HepG2 (cell line): ENCODE measurements at regions not wholly inside any gene's neighbourhood (a gene's known extent, or its start where the extent isn't known, plus 50 kb on each side); places are given as distances from the start of the nearest gene placed in this dataset.

ENCODE experiments used
- ATAC-seq: fragments of 200-7000 bp; cut with Tn5 transposase; 3 replicates; pipeline ENCODE4 v1.9.1; 2020; ENCODE audit warnings: mild to moderate bottlenecking, moderate library complexity
- BruUV-seq: library from RNA; stranded (reverse); fragments of 400-500 nt; replicated peaks from 2 replicates; lab custom pipeline; 2021; lab: Mats Ljungman, UMichigan
- CTCF ChIA-PET: fragments of 300-600 bp; formaldehyde crosslinking; extraction: SDS; loops from one replicate; lab custom pipeline; 2021; ENCODE audit warnings: low total read pairs, inconsistent platforms, low intra/inter-chr PET ratio; lab: Yijun Ruan, JAX
- POLR2A ChIA-PET: fragments of 350-600 bp; sonication (Branson Sonifier 250); formaldehyde crosslinking; loops from one replicate; lab custom pipeline; 2020; ENCODE audit warnings: antibody characterized with exemption, inconsistent platforms; lab: Yijun Ruan, JAX
- DNase-seq: peaks from one replicate; pipeline ENCODE4 v3.0.0-alpha.2; 2015; ENCODE audit warnings: low spot score
- FAIRE-seq: peaks from 3 replicates; lab custom pipeline; 2011; peaks lifted over from hg19 to GRCh38; lab: Jason Lieb, UNC
- H2AFZ ChIP-seq: one replicate; pipeline ENCODE4 v1.6.1; 2011; ENCODE audit warnings: low read length, inconsistent platforms
- H3K27ac ChIP-seq: fragments of 300-600 bp; 3 replicates; pipeline ENCODE4 v1.8.0; 2011; ENCODE audit warnings: mixed run types, mild to moderate bottlenecking, mixed read lengths, low read length, inconsistent platforms; ENCODE audit not compliant: insufficient read depth; ENCODE audit errors: extremely low read length
- H3K27me3 ChIP-seq, 2 experiments: fragments of 200-600 bp in 1 of 2; 2 replicates in 1 of 2; 3 replicates in 1 of 2; pipeline versions ENCODE4 v1.6.0 to v1.8.0; 2011; ENCODE audit warnings: low read length in 2 of 2, mild to moderate bottlenecking in 2 of 2, moderate library complexity in 2 of 2, inconsistent platforms in 1 of 2; ENCODE audit not compliant: insufficient read depth in 2 of 2, control insufficient read depth in 1 of 2
- H3K36me3 ChIP-seq, 2 experiments: fragments of 200-600 bp in 1 of 2; replicated peaks in 1 of 2; 2 replicates in 1 of 2; 3 replicates in 1 of 2; pipeline versions ENCODE4 v1.5.1 to v1.8.0; 2011; ENCODE audit warnings: low read length in 2 of 2, inconsistent platforms in 1 of 2; ENCODE audit not compliant: insufficient read depth in 2 of 2, control insufficient read depth in 1 of 2
- H3K4me1 ChIP-seq: 2 replicates; pipeline ENCODE4 v1.5.1; 2012; ENCODE audit warnings: low read length, inconsistent platforms; ENCODE audit not compliant: insufficient read depth
- H3K4me2 ChIP-seq: 2 replicates; pipeline ENCODE4 v1.6.0; 2011; ENCODE audit warnings: low read depth, low read length, inconsistent platforms
- H3K4me3 ChIP-seq, 3 experiments: fragments of 200-600 bp in 1 of 3; sonication (generic), shearing (Covaris generic) in 1 of 3; replicated peaks in 1 of 3; 2 replicates each; pipeline ENCODE4 v1.5.1; 2011 to 2016; ENCODE audit warnings: low read length in 3 of 3, inconsistent platforms in 2 of 3, low read depth in 2 of 3, mild to moderate bottlenecking in 2 of 3, control low read depth in 1 of 3, mixed read lengths in 1 of 3; ENCODE audit not compliant: insufficient read depth in 1 of 3
- H3K79me2 ChIP-seq: one replicate; pipeline ENCODE4 v1.6.1; 2011; ENCODE audit warnings: low read length, inconsistent platforms; ENCODE audit not compliant: insufficient read depth
- H3K9ac ChIP-seq: 2 replicates; pipeline ENCODE4 v1.6.0; 2011; ENCODE audit warnings: mild to moderate bottlenecking, low read depth, low read length, inconsistent platforms; ENCODE audit not compliant: insufficient read depth
- H3K9me3 ChIP-seq: 2 replicates; pipeline ENCODE4 v1.5.1; 2012; ENCODE audit warnings: mild to moderate bottlenecking, low read length
- H4K20me1 ChIP-seq: 2 replicates; pipeline ENCODE4 v1.6.0; 2011; ENCODE audit warnings: inconsistent platforms, mild to moderate bottlenecking, low read length, moderate library complexity; ENCODE audit not compliant: insufficient read depth
- BHLHE40 ChIP-seq: IDR thresholded peaks from 2 replicates; pipeline ENCODE4 v1.6.1; 2011; ENCODE audit warnings: low read length, improper control_type of control experiment
- CCDC6 ChIP-seq: sonication (generic); formaldehyde crosslinking; IDR thresholded peaks from 2 replicates; pipeline ENCODE4 v1.8.1; 2022; ENCODE audit warnings: mild to moderate bottlenecking, missing genetic modification reagents, moderate library complexity
- IKZF1 ChIP-seq: fragments of 450-650 bp; IDR thresholded peaks from 2 replicates; pipeline ENCODE4 v1.7.1; 2016
- MTF2 ChIP-seq: sonication (generic); formaldehyde crosslinking; IDR thresholded peaks from 2 replicates; pipeline ENCODE4 v1.5.0; 2020; ENCODE audit warnings: missing genetic modification reagents, borderline replicate concordance
- PITX1 ChIP-seq: sonication (generic); formaldehyde crosslinking; IDR thresholded peaks from 2 replicates; pipeline ENCODE4 v1.5.1; 2020; ENCODE audit warnings: mild to moderate bottlenecking, missing genetic modification reagents
- POLR2AphosphoS5 ChIP-seq: IDR thresholded peaks from 2 replicates; pipeline ENCODE4 v1.6.1; 2012; ENCODE audit warnings: low read depth, low read length
- PTBP1 ChIP-seq: fragments of 200-400 bp; formaldehyde crosslinking; IDR thresholded peaks from 2 replicates; pipeline ENCODE4 v1.6.1; 2018; ENCODE audit warnings: low read length, low read depth; ENCODE audit not compliant: poor library complexity, severe bottlenecking
- SP2 ChIP-seq: sonication (generic); formaldehyde crosslinking; IDR thresholded peaks from 2 replicates; pipeline ENCODE4 v1.5.1; 2020; ENCODE audit warnings: mild to moderate bottlenecking, missing genetic modification reagents
- STAT5B ChIP-seq: sonication (generic); formaldehyde crosslinking; IDR thresholded peaks from 2 replicates; pipeline ENCODE4 v1.4.0; 2020; ENCODE audit warnings: missing genetic modification reagents
- ZC3H13 ChIP-seq: sonication (generic); formaldehyde crosslinking; IDR thresholded peaks from 2 replicates; pipeline ENCODE4 v1.8.1; 2023; ENCODE audit warnings: mild to moderate bottlenecking, missing genetic modification reagents, moderate library complexity
- ZNF234 ChIP-seq: sonication (generic); formaldehyde crosslinking; conservative IDR thresholded peaks from 2 replicates; pipeline ENCODE4 v1.5.1; 2020; ENCODE audit warnings: mild to moderate bottlenecking, missing genetic modification reagents
- ZNF484 ChIP-seq: sonication (generic); formaldehyde crosslinking; IDR thresholded peaks from 2 replicates; pipeline ENCODE4 v1.5.1; 2020; ENCODE audit warnings: mild to moderate bottlenecking, low read depth, missing genetic modification reagents, borderline replicate concordance
- ZNF577 ChIP-seq: sonication (generic); formaldehyde crosslinking; IDR thresholded peaks from 2 replicates; pipeline ENCODE4 v1.4.0; 2020; ENCODE audit warnings: mild to moderate bottlenecking, low read depth, missing genetic modification reagents, borderline replicate concordance
- ZNF747 ChIP-seq: sonication (generic); formaldehyde crosslinking; IDR thresholded peaks from 2 replicates; pipeline ENCODE4 v1.8.1; 2023; ENCODE audit warnings: missing genetic modification reagents, mild to moderate bottlenecking, borderline replicate concordance
- WGBS: methylation state at CpG from one replicate; pipeline ENCODE4 v1.1.6; 2017; ENCODE audit warnings: low lambda C conversion rate; 5-methylcytosine and 5-hydroxymethylcytosine counted together
- in situ Hi-C: cut with HindIII; loops from 2 replicates; pipeline ENCODE4 v1.10.0; 2017; ENCODE audit warnings: low pct_unique_long_range_greater_than_20kb; ENCODE audit not compliant: extremely low pct_ligation_motif_present
- intact Hi-C: fragments of 100-400 bp; cut with micrococcal nuclease; formaldehyde crosslinking; loops from one replicate; pipeline ENCODE4 v1.10.0; 2022; ENCODE audit not compliant: unreplicated experiment
- TF ChIP-seq, protein P1 (sequence below): sonication (generic); formaldehyde crosslinking; IDR thresholded peaks from 2 replicates; pipeline ENCODE4 v1.4.0; 2020; ENCODE audit warnings: low read depth, mild to moderate bottlenecking, missing genetic modification reagents
- TF ChIP-seq, protein P2 (sequence below): sonication (generic); formaldehyde crosslinking; IDR thresholded peaks from 2 replicates; pipeline ENCODE4 v1.4.0; 2020; ENCODE audit warnings: mild to moderate bottlenecking, missing genetic modification reagents
- TF ChIP-seq, protein P3 (sequence below): IDR thresholded peaks from 2 replicates; pipeline ENCODE4 v1.6.1; 2016; ENCODE audit warnings: missing compliant biosample characterization, missing genetic modification reagents, borderline replicate concordance

DNA sequence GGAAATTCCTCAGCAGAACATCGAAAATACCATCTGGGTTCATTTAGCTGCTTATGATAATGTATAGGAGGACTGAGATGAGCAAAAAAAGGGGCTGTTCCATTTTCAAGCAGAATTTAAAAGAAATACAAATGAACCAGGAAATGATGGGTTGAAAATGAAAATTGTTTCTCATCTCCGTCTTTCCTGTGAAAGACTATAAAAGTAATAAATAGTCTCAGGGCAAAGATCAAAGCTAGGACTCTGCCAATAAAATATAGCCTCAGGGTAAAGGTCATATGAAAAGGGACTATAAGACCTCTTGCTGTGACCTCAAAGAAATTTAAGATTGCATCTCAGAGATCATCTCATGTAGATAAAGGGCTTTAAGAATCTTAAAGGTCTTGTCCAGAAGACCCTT lies 478.0 kb downstream of the BTG1 start:
- intact Hi-C loops (no loop called here), in situ Hi-C loops (no loop called here)
- BruUV-seq: no TSS peak
- Histone ChIP-seq H3K27ac (no peak overlapping the region), H3K9me3 (0 out of 2 replicates have a peak, but pooled peaks cover 4% of the 10 kb centered on the region), H3K27me3 (no peaks in the 10 kb centered on the region), H3K9ac (no peak overlapping the region), H3K4me1 (no peaks in the 10 kb centered on the region), H3K4me2 (no peak overlapping the region), H3K36me3 (no peaks in the 10 kb centered on the region), H3K4me3 (no peak overlapping the region), H4K20me1 (no peaks in the 10 kb centered on the region), H2AFZ (no peak overlapping the region), H3K79me2 (no peaks in the 10 kb centered on the region)
- no peak for FAIRE-seq
- no peak for ATAC-seq
- DNase-seq: no peak
- no peak for TF ChIP-seq MTF2 (CRISPR knock-in tag)
- no peak for TF ChIP-seq ZC3H13
- no peak for TF ChIP-seq CCDC6 (CRISPR knock-in tag)
- no peak for TF ChIP-seq PITX1
- TF ChIP-seq STAT5B: no peak
- CTCF ChIA-PET: no interaction called here
- POLR2A ChIA-PET: no interaction called here
- WGBS: 0% methylated on average over 2 of the region's 2 CpGs

DNA sequence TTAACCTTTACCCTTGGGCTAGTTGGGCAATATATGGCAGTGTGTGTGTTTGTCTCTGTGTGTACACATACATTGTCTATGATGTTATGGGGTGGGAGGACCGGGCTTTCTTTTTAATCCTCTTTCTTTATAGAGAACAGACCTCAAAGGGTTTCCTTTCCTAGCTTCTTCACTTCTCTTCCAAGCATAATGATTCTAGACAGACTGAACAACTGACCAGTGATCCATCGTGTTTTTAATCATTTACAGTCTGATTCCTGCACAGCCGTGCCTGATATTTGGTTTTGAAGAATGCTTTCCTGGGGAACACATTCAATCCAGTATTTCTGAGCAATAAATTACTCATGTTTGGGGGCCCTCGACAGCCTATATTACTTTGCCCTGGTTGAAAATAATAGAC lies 481.1 kb upstream of the DCN start:
- H3K4me2 ChIP-seq: no peak overlapping the region
- TF ChIP-seq IKZF1 (no peak), ZNF234 (no peak), SP2 (CRISPR knock-in tag) (no peak), POLR2AphosphoS5 (no peak), ZNF747 (CRISPR knock-in tag) (no peak), PTBP1 (no peak), ZNF577 (CRISPR knock-in tag) (no peak), ZNF484 (CRISPR knock-in tag) (no peak), BHLHE40 (no peak)
- TF ChIP-seq, protein P1, sequence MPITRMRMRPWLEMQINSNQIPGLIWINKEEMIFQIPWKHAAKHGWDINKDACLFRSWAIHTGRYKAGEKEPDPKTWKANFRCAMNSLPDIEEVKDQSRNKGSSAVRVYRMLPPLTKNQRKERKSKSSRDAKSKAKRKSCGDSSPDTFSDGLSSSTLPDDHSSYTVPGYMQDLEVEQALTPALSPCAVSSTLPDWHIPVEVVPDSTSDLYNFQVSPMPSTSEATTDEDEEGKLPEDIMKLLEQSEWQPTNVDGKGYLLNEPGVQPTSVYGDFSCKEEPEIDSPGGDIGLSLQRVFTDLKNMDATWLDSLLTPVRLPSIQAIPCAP (CRISPR knock-in tag): no peak
- TF ChIP-seq, protein P2, sequence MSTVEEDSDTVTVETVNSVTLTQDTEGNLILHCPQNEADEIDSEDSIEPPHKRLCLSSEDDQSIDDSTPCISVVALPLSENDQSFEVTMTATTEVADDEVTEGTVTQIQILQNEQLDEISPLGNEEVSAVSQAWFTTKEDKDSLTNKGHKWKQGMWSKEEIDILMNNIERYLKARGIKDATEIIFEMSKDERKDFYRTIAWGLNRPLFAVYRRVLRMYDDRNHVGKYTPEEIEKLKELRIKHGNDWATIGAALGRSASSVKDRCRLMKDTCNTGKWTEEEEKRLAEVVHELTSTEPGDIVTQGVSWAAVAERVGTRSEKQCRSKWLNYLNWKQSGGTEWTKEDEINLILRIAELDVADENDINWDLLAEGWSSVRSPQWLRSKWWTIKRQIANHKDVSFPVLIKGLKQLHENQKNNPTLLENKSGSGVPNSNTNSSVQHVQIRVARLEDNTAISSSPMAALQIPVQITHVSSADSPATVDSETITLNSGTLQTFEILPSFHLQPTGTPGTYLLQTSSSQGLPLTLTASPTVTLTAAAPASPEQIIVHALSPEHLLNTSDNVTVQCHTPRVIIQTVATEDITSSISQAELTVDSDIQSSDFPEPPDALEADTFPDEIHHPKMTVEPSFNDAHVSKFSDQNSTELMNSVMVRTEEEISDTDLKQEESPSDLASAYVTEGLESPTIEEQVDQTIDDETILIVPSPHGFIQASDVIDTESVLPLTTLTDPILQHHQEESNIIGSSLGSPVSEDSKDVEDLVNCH (CRISPR knock-in tag): no peak
- TF ChIP-seq, protein P3, sequence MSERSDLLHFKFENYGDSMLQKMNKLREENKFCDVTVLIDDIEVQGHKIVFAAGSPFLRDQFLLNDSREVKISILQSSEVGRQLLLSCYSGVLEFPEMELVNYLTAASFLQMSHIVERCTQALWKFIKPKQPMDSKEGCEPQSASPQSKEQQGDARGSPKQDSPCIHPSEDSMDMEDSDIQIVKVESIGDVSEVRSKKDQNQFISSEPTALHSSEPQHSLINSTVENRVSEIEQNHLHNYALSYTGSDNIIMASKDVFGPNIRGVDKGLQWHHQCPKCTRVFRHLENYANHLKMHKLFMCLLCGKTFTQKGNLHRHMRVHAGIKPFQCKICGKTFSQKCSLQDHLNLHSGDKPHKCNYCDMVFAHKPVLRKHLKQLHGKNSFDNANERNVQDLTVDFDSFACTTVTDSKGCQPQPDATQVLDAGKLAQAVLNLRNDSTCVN (CRISPR knock-in tag): no peak

More for the DNA sequence above, 481.1 kb upstream of the DCN start:
- 1% methylated on average over 4 of the region's 4 CpGs for WGBS
- intact Hi-C loops (no loop called here), in situ Hi-C loops (no loop called here)
- H2AFZ ChIP-seq: no peak overlapping the region
- H3K4me3 ChIP-seq: no peak overlapping the region
- ATAC-seq (no peak), DNase-seq (no peak), FAIRE-seq (no peak)
- H3K79me2 ChIP-seq: no peaks in the 10 kb centered on the region
- ChIA-PET POLR2A (no interaction called here), CTCF (no interaction called here)
- no peak overlapping the region for H3K27ac ChIP-seq
- H3K9me3 ChIP-seq: 0 out of 2 replicates have a peak, but pooled peaks cover 4% of the 10 kb centered on the region
- no peaks in the 10 kb centered on the region for H3K27me3 ChIP-seq
- no peaks in the 10 kb centered on the region for H4K20me1 ChIP-seq
- H3K4me1 ChIP-seq: no peaks in the 10 kb centered on the region
- no peaks in the 10 kb centered on the region for H3K36me3 ChIP-seq
- H3K9ac ChIP-seq: no peak overlapping the region
- BruUV-seq: no TSS peak
